HL-60 (cell line): ENCODE measurements at regions not wholly inside any gene's neighbourhood (a gene's known extent, or its start where the extent isn't known, plus 50 kb on each side); places are given as distances from the start of the nearest gene placed in this dataset.

Experiments
- DNase-seq, 2 experiments: peaks; one replicate each; pipeline ENCODE4 v3.0.0-alpha.2; 2010 to 2020; ENCODE audit warnings: low read depth in 1 of 2, low spot score in 1 of 2
- H3K27ac ChIP-seq: fragments of 250-450 bp; sonication (Bioruptor Pico); replicated peaks from 2 replicates; pipeline ENCODE4 v1.5.1; 2020; ENCODE audit warnings: mild to moderate bottlenecking, moderate library complexity
- H3K27me3 ChIP-seq: fragments of 250-450 bp; sonication (Bioruptor Pico); 2 replicates; pipeline ENCODE4 v1.5.1; 2021; ENCODE audit warnings: mild to moderate bottlenecking, moderate library complexity; ENCODE audit not compliant: insufficient read depth, poor library complexity, severe bottlenecking
- H3K4me3 ChIP-seq: replicated peaks from 2 replicates; pipeline ENCODE4 v1.5.1; 2011; ENCODE audit warnings: mild to moderate bottlenecking, control low read depth, low read length; ENCODE audit not compliant: insufficient read depth
- CTCF ChIP-seq: IDR thresholded peaks from one replicate; pipeline ENCODE4 v1.5.1; 2011; ENCODE audit warnings: low read length, control low read depth, inconsistent platforms; ENCODE audit not compliant: insufficient read depth
- GABPA ChIP-seq: IDR thresholded peaks from 2 replicates; pipeline ENCODE4 v1.6.1; 2012; ENCODE audit warnings: low read depth
- POLR2AphosphoS5 ChIP-seq: IDR thresholded peaks from 2 replicates; pipeline ENCODE4 v1.6.1; 2012; ENCODE audit warnings: low read depth
- REST ChIP-seq: IDR thresholded peaks from 2 replicates; pipeline ENCODE4 v1.6.1; 2012; ENCODE audit warnings: low read depth; ENCODE audit not compliant: insufficient replicate concordance
- SPI1 ChIP-seq: IDR thresholded peaks from 2 replicates; pipeline ENCODE4 v1.6.1; 2012; ENCODE audit warnings: low read depth, mild to moderate bottlenecking, borderline replicate concordance

- no peak overlapping the region for H3K27ac ChIP-seq
- H3K4me3 ChIP-seq = no peak overlapping the region
- no peaks in the 10 kb centered on the region for H3K27me3 ChIP-seq
- no peak for DNase-seq
- TF ChIP-seq POLR2AphosphoS5 (no peak), GABPA (no peak), REST (no peak), SPI1 (no peak), CTCF (no peak)
These were observed 415.1 kb upstream of the SALL3 start for GRCh38 chr18:78564518-78564917.

- no peak for TF ChIP-seq CTCF
- TF ChIP-seq REST = no peak
- TF ChIP-seq GABPA = no peak
- no peak for DNase-seq
- no peaks in the 10 kb centered on the region for H3K27me3 ChIP-seq
- no peak overlapping the region for H3K4me3 ChIP-seq
- no peak overlapping the region for H3K27ac ChIP-seq
These were observed 414.4 kb upstream of the SALL3 start for GRCh38 chr18:78565240-78565639.

- H3K4me3 ChIP-seq = no peak overlapping the region
- no peaks in the 10 kb centered on the region for H3K27me3 ChIP-seq
- no peak overlapping the region for H3K27ac ChIP-seq
- TF ChIP-seq REST = no peak
- TF ChIP-seq SPI1 = no peak
- TF ChIP-seq CTCF = no peak
- no peak for TF ChIP-seq GABPA
- TF ChIP-seq POLR2AphosphoS5 = no peak
- DNase-seq = no peak
These were observed 413.6 kb upstream of the SALL3 start for GRCh38 chr18:78566065-78566464.
